SU-DHL-6 (cell line): ENCODE measurements at regions not wholly inside any gene's neighbourhood (a gene's known extent, or its start where the extent isn't known, plus 50 kb on each side); places are given as distances from the start of the nearest gene placed in this dataset.

Source experiments
- EZH2phosphoT487 ChIP-seq: fragments of 200-600 bp; sonication (generic), shearing (Covaris generic); conservative IDR thresholded peaks from 2 replicates; pipeline ENCODE4 v1.6.1; 2018; ENCODE audit warnings: mild to moderate bottlenecking, antibody characterized with exemption, low read length, moderate library complexity, mixed read lengths
- TF ChIP-seq, protein P1 (sequence below): fragments of 200-600 bp; sonication (generic); IDR thresholded peaks from one replicate; pipeline ENCODE4 v1.5.1; 2017; ENCODE audit warnings: antibody characterized with exemption, mild to moderate bottlenecking, low read length, moderate library complexity; ENCODE audit not compliant: insufficient read depth, poor library complexity, severe bottlenecking

GRCh38 chr1:30267856-30268255 lies 455.5 kb downstream of the MATN1 start:
- TF ChIP-seq EZH2phosphoT487 = no peak
- TF ChIP-seq, protein P1, sequence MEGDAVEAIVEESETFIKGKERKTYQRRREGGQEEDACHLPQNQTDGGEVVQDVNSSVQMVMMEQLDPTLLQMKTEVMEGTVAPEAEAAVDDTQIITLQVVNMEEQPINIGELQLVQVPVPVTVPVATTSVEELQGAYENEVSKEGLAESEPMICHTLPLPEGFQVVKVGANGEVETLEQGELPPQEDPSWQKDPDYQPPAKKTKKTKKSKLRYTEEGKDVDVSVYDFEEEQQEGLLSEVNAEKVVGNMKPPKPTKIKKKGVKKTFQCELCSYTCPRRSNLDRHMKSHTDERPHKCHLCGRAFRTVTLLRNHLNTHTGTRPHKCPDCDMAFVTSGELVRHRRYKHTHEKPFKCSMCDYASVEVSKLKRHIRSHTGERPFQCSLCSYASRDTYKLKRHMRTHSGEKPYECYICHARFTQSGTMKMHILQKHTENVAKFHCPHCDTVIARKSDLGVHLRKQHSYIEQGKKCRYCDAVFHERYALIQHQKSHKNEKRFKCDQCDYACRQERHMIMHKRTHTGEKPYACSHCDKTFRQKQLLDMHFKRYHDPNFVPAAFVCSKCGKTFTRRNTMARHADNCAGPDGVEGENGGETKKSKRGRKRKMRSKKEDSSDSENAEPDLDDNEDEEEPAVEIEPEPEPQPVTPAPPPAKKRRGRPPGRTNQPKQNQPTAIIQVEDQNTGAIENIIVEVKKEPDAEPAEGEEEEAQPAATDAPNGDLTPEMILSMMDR = no peak
